Smooth muscle cell (in vitro differentiated cells): ENCODE measurements at regions not wholly inside any gene's neighbourhood (a gene's known extent, or its start where the extent isn't known, plus 50 kb on each side); places are given as distances from the start of the nearest gene placed in this dataset.
"Not testable (repeated sequence)": the region's sequence is repeated elsewhere in the genome, so short reads cannot be mapped to it uniquely, and the experiment has no call there.

Experiments used
- DNase-seq: peaks from one replicate; lab custom pipeline; 2025; ENCODE audit not compliant: unreplicated experiment; lab: John Stamatoyannopoulos, UW
- H2AFZ ChIP-seq: fragments of 200-600 bp; sonication (generic); 2 replicates; pipeline ENCODE4 v1.6.0; 2016; ENCODE audit warnings: antibody characterized with exemption, low read depth, mild to moderate bottlenecking
- H3F3A ChIP-seq: fragments of 200-600 bp; sonication (generic); 2 replicates; pipeline ENCODE4 v1.6.0; 2017; ENCODE audit warnings: antibody characterized with exemption, low read depth
- H3K27ac ChIP-seq: fragments of 200-600 bp; sonication (generic); 2 replicates; pipeline ENCODE4 v1.5.1; 2016; ENCODE audit warnings: low read depth, mild to moderate bottlenecking
- H3K27me3 ChIP-seq: fragments of 200-600 bp; sonication (generic); 2 replicates; pipeline ENCODE4 v1.6.1; 2016; ENCODE audit warnings: low read depth, mild to moderate bottlenecking
- H3K36me3 ChIP-seq: fragments of 200-600 bp; sonication (generic); 2 replicates; pipeline ENCODE4 v1.5.1; 2016; ENCODE audit warnings: low read depth
- H3K4me1 ChIP-seq: fragments of 200-600 bp; sonication (generic); 2 replicates; pipeline ENCODE4 v1.5.1; 2016; ENCODE audit warnings: low read depth
- H3K4me2 ChIP-seq: fragments of 200-600 bp; sonication (generic); 2 replicates; pipeline ENCODE4 v1.6.0; 2016; ENCODE audit warnings: mild to moderate bottlenecking
- H3K4me3 ChIP-seq: fragments of 200-600 bp; sonication (generic); 2 replicates; pipeline ENCODE4 v1.5.1; 2016; ENCODE audit warnings: mild to moderate bottlenecking
- H3K79me2 ChIP-seq: fragments of 200-600 bp; sonication (generic); 2 replicates; pipeline ENCODE4 v1.6.0; 2016; ENCODE audit warnings: low read depth, mild to moderate bottlenecking
- H3K9ac ChIP-seq: fragments of 200-600 bp; sonication (generic); 2 replicates; pipeline ENCODE4 v1.6.0; 2016; ENCODE audit warnings: low read depth
- H3K9me3 ChIP-seq: fragments of 200-600 bp; sonication (generic); replicated peaks from 2 replicates; pipeline ENCODE4 v1.5.1; 2016; ENCODE audit warnings: low read depth
- H4K20me1 ChIP-seq: fragments of 200-600 bp; sonication (generic); 2 replicates; pipeline ENCODE4 v1.6.0; 2016; ENCODE audit warnings: low read depth
- CTCF ChIP-seq: fragments of 200-600 bp; sonication (generic); IDR thresholded peaks from 2 replicates; pipeline ENCODE4 v1.5.1; 2017; ENCODE audit warnings: borderline replicate concordance, mild to moderate bottlenecking, antibody characterized with exemption; ENCODE audit not compliant: insufficient read depth, poor library complexity, severe bottlenecking
- WGBS: methylation state at CpG from one replicate; pipeline ENCODE4 v1.1.7; 2016; ENCODE audit warnings: low lambda C conversion rate; 5-methylcytosine and 5-hydroxymethylcytosine counted together

GRCh38 chr10:117801691-117802090 lies 245.1 kb downstream of the RAB11FIP2 start:
- H3F3A ChIP-seq: no peaks in the 10 kb centered on the region
- H3K4me3 ChIP-seq: no peak overlapping the region
- no peak overlapping the region for H3K9ac ChIP-seq
- no peaks in the 10 kb centered on the region for H3K79me2 ChIP-seq
- peaks cover 4% of the 10 kb centered on the region for H3K4me1 ChIP-seq
- H3K27ac ChIP-seq: no peak overlapping the region
- peaks cover 13% of the 10 kb centered on the region for H3K27me3 ChIP-seq
- H3K4me2 ChIP-seq: no peak overlapping the region
- TF ChIP-seq CTCF: no peak
- H3K9me3 ChIP-seq: no peaks in the 10 kb centered on the region
- 64% methylated on average over 7 of the region's 7 CpGs for WGBS
- no peaks in the 10 kb centered on the region for H4K20me1 ChIP-seq
- H3K36me3 ChIP-seq: no peaks in the 10 kb centered on the region
- DNase-seq: no peak
- H2AFZ ChIP-seq: no peak overlapping the region

- 84% methylated on average over 13 of the region's 13 CpGs for WGBS
- Histone ChIP-seq H3K9ac (no peak overlapping the region), H2AFZ (no peak overlapping the region), H3K79me2 (no peaks in the 10 kb centered on the region), H3K4me2 (no peak overlapping the region), H3K4me3 (no peak overlapping the region), H3K36me3 (no peaks in the 10 kb centered on the region), H3F3A (no peaks in the 10 kb centered on the region), H3K27me3 (peaks cover 10% of the 10 kb centered on the region), H3K27ac (no peak overlapping the region), H3K9me3 (no peaks in the 10 kb centered on the region), H3K4me1 (peaks cover 4% of the 10 kb centered on the region), H4K20me1 (no peaks in the 10 kb centered on the region)
- DNase-seq: no peak
- no peak for TF ChIP-seq CTCF
These were observed 242.2 kb downstream of the RAB11FIP2 start for GRCh38 chr10:117804470-117805011.

GRCh38 chr10:117805139-117805538 lies 241.6 kb downstream of the RAB11FIP2 start:
- H3F3A ChIP-seq: no peaks in the 10 kb centered on the region
- DNase-seq: no peak
- TF ChIP-seq CTCF: no peak
- H4K20me1 ChIP-seq: no peaks in the 10 kb centered on the region
- no peak overlapping the region for H3K4me3 ChIP-seq
- no peaks in the 10 kb centered on the region for H3K36me3 ChIP-seq
- H3K27ac ChIP-seq: no peak overlapping the region
- peaks cover 4% of the 10 kb centered on the region for H3K4me1 ChIP-seq
- H2AFZ ChIP-seq: no peak overlapping the region
- H3K79me2 ChIP-seq: no peaks in the 10 kb centered on the region
- WGBS: 90% methylated on average over 13 of the region's 13 CpGs
- H3K9ac ChIP-seq: no peak overlapping the region
- peaks cover 10% of the 10 kb centered on the region for H3K27me3 ChIP-seq
- H3K4me2 ChIP-seq: no peak overlapping the region
- H3K9me3 ChIP-seq: no peaks in the 10 kb centered on the region

- TF ChIP-seq CTCF: no peak
- 84% methylated on average over 4 of the region's 4 CpGs for WGBS
- H3K36me3 ChIP-seq: no peaks in the 10 kb centered on the region
- peaks cover 4% of the 10 kb centered on the region for H3K4me1 ChIP-seq
- H3F3A ChIP-seq: no peaks in the 10 kb centered on the region
- H3K4me2 ChIP-seq: no peak overlapping the region
- no peak for DNase-seq
- H3K27ac ChIP-seq: no peak overlapping the region
- no peaks in the 10 kb centered on the region for H3K9me3 ChIP-seq
- H3K9ac ChIP-seq: no peak overlapping the region
- peaks cover 10% of the 10 kb centered on the region for H3K27me3 ChIP-seq
- no peak overlapping the region for H3K4me3 ChIP-seq
- H3K79me2 ChIP-seq: no peaks in the 10 kb centered on the region
- H2AFZ ChIP-seq: no peak overlapping the region
- no peaks in the 10 kb centered on the region for H4K20me1 ChIP-seq
These were observed 239.3 kb downstream of the RAB11FIP2 start for GRCh38 chr10:117807441-117807840.

- H3K4me1 ChIP-seq, H3K36me3 ChIP-seq, H3K4me2 ChIP-seq, H3K9ac ChIP-seq, DNase-seq, H3K27me3 ChIP-seq, H3K27ac ChIP-seq, H3K4me3 ChIP-seq, H3K9me3 ChIP-seq, H2AFZ ChIP-seq, H4K20me1 ChIP-seq, H3K79me2 ChIP-seq, H3F3A ChIP-seq: not testable (repeated sequence)
- WGBS: 71% methylated on average over 2 of the region's 2 CpGs
These were observed 230.9 kb downstream of the RAB11FIP2 start for GRCh38 chr10:117815816-117816215.
